22Rv1 (cell line): ENCODE measurements at regions not wholly inside any gene's neighbourhood (a gene's known extent, or its start where the extent isn't known, plus 50 kb on each side); places are given as distances from the start of the nearest gene placed in this dataset.

ENCODE experiments used
- CTCF ChIP-seq: fragments of 450-650 bp; IDR thresholded peaks from 2 replicates; pipeline ENCODE4 v1.5.1; 2017; ENCODE audit warnings: mild to moderate bottlenecking
- ZFX ChIP-seq: fragments of 450-650 bp; IDR thresholded peaks from 2 replicates; pipeline ENCODE4 v1.6.1; 2017; ENCODE audit warnings: antibody characterized with exemption, borderline replicate concordance

- TF ChIP-seq CTCF (no peak), ZFX (no peak)
Measured at GRCh38 chr3:82194870-82195269, 433.4 kb upstream of the GBE1 start.
